IMR-90 (cell line): ENCODE measurements at regions not wholly inside any gene's neighbourhood (a gene's known extent, or its start where the extent isn't known, plus 50 kb on each side); places are given as distances from the start of the nearest gene placed in this dataset.

ENCODE experiments used
- ATAC-seq: fragments of 200-7000 bp; cut with Tn5 transposase; 2 replicates; pipeline ENCODE4 v1.9.1; 2020; ENCODE audit warnings: low read depth, mild to moderate bottlenecking, moderate library complexity
- BruUV-seq: library from RNA; stranded (reverse); fragments of 400-500 nt; replicated peaks from 2 replicates; lab custom pipeline; 2021; lab: Mats Ljungman, UMichigan
- CTCF ChIA-PET: fragments of 300-600 bp; formaldehyde crosslinking; extraction: SDS; loops from one replicate; lab custom pipeline; 2021; ENCODE audit warnings: antibody characterized with exemption; lab: Yijun Ruan, JAX
- POLR2A ChIA-PET: fragments of 300-600 bp; sonication (Branson Sonifier 250); formaldehyde crosslinking; loops from one replicate; lab custom pipeline; 2022; ENCODE audit warnings: antibody characterized with exemption; ENCODE audit not compliant: unreplicated experiment; lab: Charles Lee
- DNase-seq: peaks from one replicate; pipeline ENCODE4 v3.0.0; 2013
- H2AFZ ChIP-seq: replicated peaks from 2 replicates; pipeline ENCODE3; 2013; ENCODE audit warnings: low read length, mild to moderate bottlenecking; ENCODE audit not compliant: poor library complexity
- H2AK5ac ChIP-seq: 2 replicates; pipeline ENCODE4 v1.6.1; 2013; ENCODE audit warnings: low read depth, low read length, inconsistent platforms
- H2AK9ac ChIP-seq: replicated peaks from 2 replicates; pipeline ENCODE3; 2013; ENCODE audit warnings: mild to moderate bottlenecking, low read depth, low read length, moderate library complexity; ENCODE audit not compliant: poor library complexity
- H2BK120ac ChIP-seq: 2 replicates; pipeline ENCODE4 v1.6.1; 2013; ENCODE audit warnings: low read depth, low read length, inconsistent platforms
- H2BK15ac ChIP-seq: 3 replicates; pipeline ENCODE4 v1.6.1; 2013; ENCODE audit warnings: low read depth, low read length, inconsistent platforms
- H2BK20ac ChIP-seq: 2 replicates; pipeline ENCODE4 v1.6.1; 2013; ENCODE audit warnings: low read depth, mild to moderate bottlenecking, inconsistent platforms, low read length, moderate library complexity
- H2BK5ac ChIP-seq: 2 replicates; pipeline ENCODE4 v1.6.1; 2013; ENCODE audit warnings: mild to moderate bottlenecking, low read depth, low read length, inconsistent platforms; ENCODE audit not compliant: poor library complexity, severe bottlenecking
- H3K14ac ChIP-seq: replicated peaks from 2 replicates; pipeline ENCODE4 v1.6.1; 2013; ENCODE audit warnings: low read depth, low read length, inconsistent platforms
- H3K18ac ChIP-seq: 2 replicates; pipeline ENCODE4 v1.6.1; 2013; ENCODE audit warnings: low read depth, low read length, control low read depth
- H3K23ac ChIP-seq: 2 replicates; pipeline ENCODE4 v1.6.1; 2013; ENCODE audit warnings: low read depth, low read length, inconsistent platforms
- H3K27ac ChIP-seq: 2 replicates; pipeline ENCODE4 v1.5.1; 2013; ENCODE audit warnings: mild to moderate bottlenecking, control low read depth, low read length; ENCODE audit not compliant: insufficient read depth
- H3K27me3 ChIP-seq: 2 replicates; pipeline ENCODE4 v1.6.1; 2013; ENCODE audit warnings: low read length; ENCODE audit not compliant: control insufficient read depth, insufficient read depth
- H3K36me3 ChIP-seq: 2 replicates; pipeline ENCODE4 v1.6.1; 2013; ENCODE audit warnings: low read length, mixed read lengths; ENCODE audit not compliant: control insufficient read depth, insufficient read depth
- H3K4ac ChIP-seq: 2 replicates; pipeline ENCODE4 v1.6.1; 2013; ENCODE audit warnings: low read depth, low read length, inconsistent platforms
- H3K4me1 ChIP-seq: 2 replicates; pipeline ENCODE4 v1.6.1; 2013; ENCODE audit warnings: low read length, mixed read lengths; ENCODE audit not compliant: control insufficient read depth, insufficient read depth
- H3K4me2 ChIP-seq: 2 replicates; pipeline ENCODE4 v1.6.1; 2013; ENCODE audit warnings: low read depth, mild to moderate bottlenecking, control low read depth, low read length, moderate library complexity
- H3K4me3 ChIP-seq: 2 replicates; pipeline ENCODE4 v1.5.1; 2013; ENCODE audit warnings: low read depth, mild to moderate bottlenecking, control low read depth, low read length, moderate library complexity; ENCODE audit not compliant: insufficient read depth
- H3K56ac ChIP-seq: 2 replicates; pipeline ENCODE4 v1.6.1; 2013; ENCODE audit warnings: low read length, inconsistent platforms; ENCODE audit not compliant: insufficient read depth; ENCODE audit errors: extremely low read depth
- H3K79me1 ChIP-seq, 2 experiments: 2 replicates each; pipeline ENCODE4 v1.6.1; 2013; ENCODE audit warnings: low read length in 2 of 2, inconsistent platforms in 1 of 2, low read depth in 1 of 2
- H3K9ac ChIP-seq: 2 replicates; pipeline ENCODE4 v1.6.1; 2013; ENCODE audit warnings: low read depth, low read length, control low read depth
- H3K9me1 ChIP-seq: 2 replicates; pipeline ENCODE4 v1.6.1; 2013; ENCODE audit warnings: low read length, inconsistent platforms; ENCODE audit not compliant: insufficient read depth
- H3K9me3 ChIP-seq: 2 replicates; pipeline ENCODE4 v1.6.1; 2013; ENCODE audit warnings: low read length; ENCODE audit not compliant: control insufficient read depth, insufficient read depth
- H4K20me1 ChIP-seq: 2 replicates; pipeline ENCODE4 v1.6.1; 2013; ENCODE audit warnings: low read length, inconsistent platforms; ENCODE audit not compliant: insufficient read depth
- H4K5ac ChIP-seq: 2 replicates; pipeline ENCODE4 v1.6.1; 2013; ENCODE audit warnings: mild to moderate bottlenecking, low read depth, low read length, control low read depth
- H4K8ac ChIP-seq, 2 experiments: 2 replicates each; pipeline ENCODE4 v1.6.1; 2013; ENCODE audit warnings: low read depth in 2 of 2, low read length in 2 of 2, control low read depth in 1 of 2, inconsistent platforms in 1 of 2
- H4K91ac ChIP-seq: 2 replicates; pipeline ENCODE4 v1.6.1; 2013; ENCODE audit warnings: low read depth, low read length, inconsistent platforms; ENCODE audit not compliant: insufficient read depth
- BHLHE40 ChIP-seq: fragments of 150-350 bp; IDR thresholded peaks from 2 replicates; pipeline ENCODE4 v1.6.1; 2016; ENCODE audit warnings: mild to moderate bottlenecking, low read depth, low read length
- CEBPB ChIP-seq: IDR thresholded peaks from 2 replicates; pipeline ENCODE4 v1.6.1; 2012; ENCODE audit warnings: low read depth, low read length, improper control_type of control experiment
- CHD1 ChIP-seq: IDR thresholded peaks from 2 replicates; pipeline ENCODE4 v1.6.1; 2012; ENCODE audit warnings: low read depth, low read length, improper control_type of control experiment
- FOS ChIP-seq: fragments of 150-350 bp; IDR thresholded peaks from 2 replicates; pipeline ENCODE4 v1.6.1; 2016; ENCODE audit warnings: low read depth, low read length
- MAFK ChIP-seq: IDR thresholded peaks from 2 replicates; pipeline ENCODE4 v1.6.1; 2012; ENCODE audit warnings: low read depth, low read length, improper control_type of control experiment
- MAZ ChIP-seq: IDR thresholded peaks from 2 replicates; pipeline ENCODE4 v1.6.1; 2012; ENCODE audit warnings: low read depth, mild to moderate bottlenecking, low read length, improper control_type of control experiment, moderate library complexity, borderline replicate concordance
- MXI1 ChIP-seq: IDR thresholded peaks from 2 replicates; pipeline ENCODE4 v1.6.1; 2012; ENCODE audit warnings: low read depth, mild to moderate bottlenecking, low read length, moderate library complexity, borderline replicate concordance
- NFE2L2 ChIP-seq: fragments of 150-350 bp; IDR thresholded peaks from 2 replicates; pipeline ENCODE4 v1.6.1; 2016; ENCODE audit warnings: low read depth, mild to moderate bottlenecking, low read length
- POLR2A ChIP-seq: IDR thresholded peaks from 2 replicates; pipeline ENCODE4 v1.6.1; 2012; ENCODE audit warnings: mild to moderate bottlenecking, low read depth, low read length
- RAD21 ChIP-seq: IDR thresholded peaks from 2 replicates; pipeline ENCODE4 v1.6.1; 2012; ENCODE audit warnings: low read length, improper control_type of control experiment
- RCOR1 ChIP-seq: IDR thresholded peaks from 2 replicates; pipeline ENCODE4 v1.6.1; 2012; ENCODE audit warnings: mild to moderate bottlenecking, low read length, improper control_type of control experiment; ENCODE audit not compliant: insufficient replicate concordance
- RFX5 ChIP-seq: IDR thresholded peaks from 2 replicates; pipeline ENCODE4 v1.8.0; 2012; ENCODE audit warnings: low read depth, mild to moderate bottlenecking, low read length, moderate library complexity
- SMC3 ChIP-seq: fragments of 150-350 bp; IDR thresholded peaks from 2 replicates; pipeline ENCODE4 v1.6.1; 2016; ENCODE audit warnings: low read depth, mild to moderate bottlenecking, antibody characterized with exemption, low read length, moderate library complexity
- WGBS, 2 experiments: methylation state at CpG; one replicate each; pipeline versions ENCODE4 v1.1.5 to v1.1.7; 2013; ENCODE audit warnings: missing lambda C conversion rate in 2 of 2; ENCODE audit not compliant: insufficient read length in 1 of 2; ENCODE audit errors: extremely low coverage in 2 of 2; 5-methylcytosine and 5-hydroxymethylcytosine counted together
- dilution Hi-C: fragments of 300-500 bp; cut with HindIII; formaldehyde crosslinking; loops from one replicate; pipeline ENCODE4 v1.14.3; 2018; ENCODE audit warnings: low sequenced_read_pairs; ENCODE audit not compliant: unreplicated experiment
- in situ Hi-C: fragments of 300-500 bp; cut with MboI; formaldehyde crosslinking; loops from 3 replicates; pipeline ENCODE4 v1.14.3; 2019; ENCODE audit warnings: low sequenced_read_pairs, inconsistent platforms, mixed read lengths
- intact Hi-C: fragments of 100-400 bp; cut with micrococcal nuclease; formaldehyde crosslinking; loops from 2 replicates; pipeline ENCODE4 v1.10.0; 2022
- TF ChIP-seq, protein P1 (sequence below): conservative IDR thresholded peaks from 2 replicates; pipeline ENCODE4 v1.5.1; 2012; ENCODE audit warnings: mild to moderate bottlenecking, low read depth, low read length, improper control_type of control experiment
- TF ChIP-seq, protein P2 (sequence below): fragments of 150-350 bp; IDR thresholded peaks from 2 replicates; pipeline ENCODE4 v1.6.1; 2017; ENCODE audit warnings: mild to moderate bottlenecking, antibody characterized with exemption, low read length, low read depth
- TF ChIP-seq, protein P3 (sequence below): fragments of 150-350 bp; IDR thresholded peaks from 2 replicates; pipeline ENCODE4 v1.6.1; 2016; ENCODE audit warnings: low read depth, mild to moderate bottlenecking, low read length, moderate library complexity, borderline replicate concordance

DNA sequence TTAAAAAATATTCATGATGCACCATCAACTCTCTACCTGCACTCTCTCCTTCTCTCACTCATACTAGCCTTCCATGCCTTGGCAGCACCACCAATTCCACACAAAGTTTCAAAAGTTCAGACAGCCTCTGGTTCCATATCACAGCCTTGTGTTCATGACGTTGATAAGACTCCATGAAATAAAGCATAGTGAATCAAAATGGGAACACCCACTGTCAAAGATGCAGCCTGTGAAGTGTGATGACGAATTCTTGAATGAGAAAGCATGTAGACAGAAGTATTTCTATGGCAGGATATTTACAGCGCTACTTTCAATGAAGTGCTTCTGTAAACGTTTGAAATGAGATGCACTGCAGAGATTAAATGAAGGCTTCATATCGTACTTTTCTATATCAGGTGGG is 77.3 kb upstream of the FERMT1 start:
- Histone ChIP-seq H4K8ac (no peak overlapping the region), H3K56ac (no peak overlapping the region), H3K9me3 (no peaks in the 10 kb centered on the region), H3K27ac (no peak overlapping the region), H2BK20ac (no peak overlapping the region), H3K36me3 (no peaks in the 10 kb centered on the region), H4K91ac (no peak overlapping the region), H3K27me3 (no peaks in the 10 kb centered on the region), H2BK15ac (no peak overlapping the region), H3K14ac (no peak overlapping the region), H2AK5ac (no peak overlapping the region), H3K4me1 (no peaks in the 10 kb centered on the region), H4K20me1 (no peaks in the 10 kb centered on the region), H3K18ac (no peak overlapping the region), H3K79me1 (no peaks in the 10 kb centered on the region), H2AK9ac (no peak overlapping the region), H3K4me2 (no peak overlapping the region), H3K9ac (no peak overlapping the region), H3K9me1 (no peaks in the 10 kb centered on the region), H3K23ac (no peak overlapping the region), H2BK5ac (no peak overlapping the region), H4K5ac (no peak overlapping the region), H3K4ac (no peak overlapping the region), H3K4me3 (no peak overlapping the region), H2AFZ (no peak overlapping the region), H2BK120ac (no peak overlapping the region)
- DNase-seq = no peak
- dilution Hi-C loops = no loop called here
- intact Hi-C loops = no loop called here
- no peak for TF ChIP-seq MAFK
- TF ChIP-seq POLR2A = no peak
- TF ChIP-seq FOS = no peak
- TF ChIP-seq RCOR1 = no peak
- no peak for TF ChIP-seq MXI1
- TF ChIP-seq, protein P1, sequence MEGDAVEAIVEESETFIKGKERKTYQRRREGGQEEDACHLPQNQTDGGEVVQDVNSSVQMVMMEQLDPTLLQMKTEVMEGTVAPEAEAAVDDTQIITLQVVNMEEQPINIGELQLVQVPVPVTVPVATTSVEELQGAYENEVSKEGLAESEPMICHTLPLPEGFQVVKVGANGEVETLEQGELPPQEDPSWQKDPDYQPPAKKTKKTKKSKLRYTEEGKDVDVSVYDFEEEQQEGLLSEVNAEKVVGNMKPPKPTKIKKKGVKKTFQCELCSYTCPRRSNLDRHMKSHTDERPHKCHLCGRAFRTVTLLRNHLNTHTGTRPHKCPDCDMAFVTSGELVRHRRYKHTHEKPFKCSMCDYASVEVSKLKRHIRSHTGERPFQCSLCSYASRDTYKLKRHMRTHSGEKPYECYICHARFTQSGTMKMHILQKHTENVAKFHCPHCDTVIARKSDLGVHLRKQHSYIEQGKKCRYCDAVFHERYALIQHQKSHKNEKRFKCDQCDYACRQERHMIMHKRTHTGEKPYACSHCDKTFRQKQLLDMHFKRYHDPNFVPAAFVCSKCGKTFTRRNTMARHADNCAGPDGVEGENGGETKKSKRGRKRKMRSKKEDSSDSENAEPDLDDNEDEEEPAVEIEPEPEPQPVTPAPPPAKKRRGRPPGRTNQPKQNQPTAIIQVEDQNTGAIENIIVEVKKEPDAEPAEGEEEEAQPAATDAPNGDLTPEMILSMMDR = no peak
- TF ChIP-seq BHLHE40 = no peak
- TF ChIP-seq, protein P2, sequence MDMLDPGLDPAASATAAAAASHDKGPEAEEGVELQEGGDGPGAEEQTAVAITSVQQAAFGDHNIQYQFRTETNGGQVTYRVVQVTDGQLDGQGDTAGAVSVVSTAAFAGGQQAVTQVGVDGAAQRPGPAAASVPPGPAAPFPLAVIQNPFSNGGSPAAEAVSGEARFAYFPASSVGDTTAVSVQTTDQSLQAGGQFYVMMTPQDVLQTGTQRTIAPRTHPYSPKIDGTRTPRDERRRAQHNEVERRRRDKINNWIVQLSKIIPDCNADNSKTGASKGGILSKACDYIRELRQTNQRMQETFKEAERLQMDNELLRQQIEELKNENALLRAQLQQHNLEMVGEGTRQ = no peak
- TF ChIP-seq RFX5 = no peak
- TF ChIP-seq CEBPB = no peak
- no peak for TF ChIP-seq CHD1
- TF ChIP-seq NFE2L2 = no peak
- TF ChIP-seq MAZ = no peak
- TF ChIP-seq SMC3 = no peak
- TF ChIP-seq, protein P3, sequence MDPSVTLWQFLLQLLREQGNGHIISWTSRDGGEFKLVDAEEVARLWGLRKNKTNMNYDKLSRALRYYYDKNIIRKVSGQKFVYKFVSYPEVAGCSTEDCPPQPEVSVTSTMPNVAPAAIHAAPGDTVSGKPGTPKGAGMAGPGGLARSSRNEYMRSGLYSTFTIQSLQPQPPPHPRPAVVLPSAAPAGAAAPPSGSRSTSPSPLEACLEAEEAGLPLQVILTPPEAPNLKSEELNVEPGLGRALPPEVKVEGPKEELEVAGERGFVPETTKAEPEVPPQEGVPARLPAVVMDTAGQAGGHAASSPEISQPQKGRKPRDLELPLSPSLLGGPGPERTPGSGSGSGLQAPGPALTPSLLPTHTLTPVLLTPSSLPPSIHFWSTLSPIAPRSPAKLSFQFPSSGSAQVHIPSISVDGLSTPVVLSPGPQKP = no peak
- TF ChIP-seq RAD21 = no peak
- ChIA-PET CTCF (no interaction called here), POLR2A (no interaction called here)
- in situ Hi-C loops = no loop called here
- WGBS, 2 experiments = no CpG with 5 or more reads among the region's 5 CpGs
- no peak for ATAC-seq
- no TSS peak for BruUV-seq
